Right cardiac atrium (tissue), 5 donors: ENCODE measurements at regions not wholly inside any gene's neighbourhood (a gene's known extent, or its start where the extent isn't known, plus 50 kb on each side); places are given as distances from the start of the nearest gene placed in this dataset.
A peak's percentile ranks its signal among the peaks of the same experiment; 100 is the strongest.

Experiments used
- ATAC-seq, 2 donors: fragments of 200-7000 bp; cut with Tn5 transposase; one replicate each; pipeline versions ENCODE4 v1.8.0 to v1.9.1; 2020; ENCODE audit warnings: moderate library complexity in 2 of 2, mild to moderate bottlenecking in 1 of 2
- DNase-seq, 3 donors: peaks; one replicate each; pipeline ENCODE4 v3.0.0-alpha.2; 2020
- H3K27ac ChIP-seq: one replicate; pipeline ENCODE4 v1.5.1; 2013; ENCODE audit warnings: mild to moderate bottlenecking, low read length, control low read depth, moderate library complexity
- H3K27me3 ChIP-seq: one replicate; pipeline ENCODE4 v1.6.1; 2013; ENCODE audit not compliant: control insufficient read depth, insufficient read depth
- H3K4me1 ChIP-seq: one replicate; pipeline ENCODE4 v1.6.1; 2013; ENCODE audit warnings: low read length; ENCODE audit not compliant: control insufficient read depth, insufficient read depth
- H3K4me3 ChIP-seq: one replicate; pipeline ENCODE4 v1.5.1; 2013; ENCODE audit warnings: low read length, control low read depth
- H3K9me3 ChIP-seq: one replicate; pipeline ENCODE4 v1.6.1; 2013; ENCODE audit warnings: low read length; ENCODE audit not compliant: control insufficient read depth
- WGBS: extraction: QIAGEN DNeasy Blood & Tissue Kit; methylation state at CpG from one replicate; pipeline ENCODE4 v1.1.7; 2013; 5-methylcytosine and 5-hydroxymethylcytosine counted together
- intact Hi-C, 4 donors: fragments of 100-400 bp; cut with DNase I; formaldehyde crosslinking; loops; one replicate each; pipeline versions ENCODE4 v1.11.0 to v1.14.0; 2022 to 2023
- donor health status: healthy with polysubstance abuse.
- donor health status: DM: no; HTN: yes; CAD: no.
- donor health status: DM: no; HTN: no; CAD: no.
- donor health status: DM: no; HTN: yes; CAD: no; lungs with severe emphysema.
- donor health status: DM: yes; HTN: yes; CAD: no.

- H3K4me3 ChIP-seq, result no peak overlapping the region
- H3K4me1 ChIP-seq, result no peaks in the 10 kb centered on the region
- H3K9me3 ChIP-seq, result no peaks in the 10 kb centered on the region
- intact Hi-C loops, result no loop called here
- ATAC-seq (no peak), DNase-seq (no peak)
- WGBS, result 67% methylated on average over 4 of the region's 4 CpGs
- H3K27ac ChIP-seq, result no peak overlapping the region
- no peaks in the 10 kb centered on the region for H3K27me3 ChIP-seq
Observed at GRCh38 chr13:85334187-85334586, 465.0 kb downstream of the SLITRK6 start.

- no peak for ATAC-seq
- intact Hi-C loops, result no loop called here
- no peak overlapping the region for H3K4me3 ChIP-seq
- no peaks in the 10 kb centered on the region for H3K9me3 ChIP-seq
- no peaks in the 10 kb centered on the region for H3K27me3 ChIP-seq
- no peaks in the 10 kb centered on the region for H3K4me1 ChIP-seq
- DNase-seq, result no peak
- no peak overlapping the region for H3K27ac ChIP-seq
- 45% methylated on average over 2 of the region's 2 CpGs for WGBS
Observed at GRCh38 chr13:85333506-85334020, 465.7 kb downstream of the SLITRK6 start.

GRCh38 chr13:85332615-85333014 lies 466.6 kb downstream of the SLITRK6 start:
- Histone ChIP-seq H3K27ac (no peak overlapping the region), H3K4me1 (no peaks in the 10 kb centered on the region), H3K9me3 (no peaks in the 10 kb centered on the region), H3K4me3 (no peak overlapping the region), H3K27me3 (no peaks in the 10 kb centered on the region)
- intact Hi-C loops, result no loop called here
- 88% methylated on average over 2 of the region's 2 CpGs for WGBS
- ATAC-seq (no peak), DNase-seq (no peak)

- Histone ChIP-seq H3K27ac (no peak overlapping the region), H3K4me3 (no peak overlapping the region), H3K9me3 (no peaks in the 10 kb centered on the region), H3K27me3 (no peaks in the 10 kb centered on the region), H3K4me1 (no peaks in the 10 kb centered on the region)
- no peak for ATAC-seq
- intact Hi-C loops, result no loop called here
- no peak for DNase-seq
Observed at GRCh38 chr13:85321734-85322133, 477.5 kb downstream of the SLITRK6 start.

GRCh38 chr13:85317781-85318180 lies 481.4 kb downstream of the SLITRK6 start:
- Histone ChIP-seq H3K4me3 (no peak overlapping the region), H3K4me1 (no peaks in the 10 kb centered on the region), H3K27ac (no peak overlapping the region), H3K9me3 (no peaks in the 10 kb centered on the region), H3K27me3 (no peaks in the 10 kb centered on the region)
- 89% methylated on average over 1 of the region's 1 CpG for WGBS
- no peak for ATAC-seq
- DNase-seq, result no peak
- intact Hi-C loops, result no loop called here

GRCh38 chr13:85316506-85317025 lies 482.7 kb downstream of the SLITRK6 start:
- WGBS, result 33% methylated on average over 6 of the region's 6 CpGs
- DNase-seq (no peak), ATAC-seq (no peak)
- Histone ChIP-seq H3K4me1 (no peaks in the 10 kb centered on the region), H3K4me3 (peak overlapping the region; percentile 9), H3K27ac (no peak overlapping the region), H3K9me3 (no peaks in the 10 kb centered on the region), H3K27me3 (no peaks in the 10 kb centered on the region)
- intact Hi-C loops, result no loop called here

- no peak for ATAC-seq
- no peak for DNase-seq
- no peaks in the 10 kb centered on the region for H3K9me3 ChIP-seq
- no peak overlapping the region for H3K27ac ChIP-seq
- no peak overlapping the region for H3K4me3 ChIP-seq
- H3K4me1 ChIP-seq, result no peaks in the 10 kb centered on the region
- WGBS, result 80% methylated on average over 2 of the region's 2 CpGs
- H3K27me3 ChIP-seq, result no peaks in the 10 kb centered on the region
- intact Hi-C loops, result no loop called here
Observed at GRCh38 chr13:85314686-85315085, 484.5 kb downstream of the SLITRK6 start.

GRCh38 chr13:85313761-85314503 lies 485.3 kb downstream of the SLITRK6 start:
- Histone ChIP-seq H3K4me3 (no peak overlapping the region), H3K27ac (no peak overlapping the region), H3K9me3 (no peaks in the 10 kb centered on the region), H3K27me3 (no peaks in the 10 kb centered on the region), H3K4me1 (no peaks in the 10 kb centered on the region)
- 70% methylated on average over 6 of the region's 6 CpGs for WGBS
- DNase-seq (no peak), ATAC-seq (no peak)
- intact Hi-C loops, result no loop called here

- ATAC-seq (no peak), DNase-seq (no peak)
- Histone ChIP-seq H3K4me1 (no peaks in the 10 kb centered on the region), H3K9me3 (no peaks in the 10 kb centered on the region), H3K27ac (no peak overlapping the region), H3K4me3 (no peak overlapping the region), H3K27me3 (no peaks in the 10 kb centered on the region)
- intact Hi-C loops, result no loop called here
- WGBS, result 68% methylated on average over 4 of the region's 4 CpGs
Observed at GRCh38 chr13:85312071-85312470, 487.1 kb downstream of the SLITRK6 start.

- intact Hi-C loops, result no loop called here
- 50% methylated on average over 4 of the region's 4 CpGs for WGBS
- no peak overlapping the region for H3K27ac ChIP-seq
- no peaks in the 10 kb centered on the region for H3K9me3 ChIP-seq
- DNase-seq (no peak), ATAC-seq (no peak)
- H3K4me1 ChIP-seq, result no peaks in the 10 kb centered on the region
- no peak overlapping the region for H3K4me3 ChIP-seq
- H3K27me3 ChIP-seq, result no peaks in the 10 kb centered on the region
Observed at GRCh38 chr13:85303630-85304029, 495.6 kb downstream of the SLITRK6 start.

- Histone ChIP-seq H3K9me3 (no peaks in the 10 kb centered on the region), H3K4me3 (no peak overlapping the region), H3K4me1 (no peaks in the 10 kb centered on the region), H3K27me3 (no peaks in the 10 kb centered on the region), H3K27ac (no peak overlapping the region)
- intact Hi-C loops, result no loop called here
- DNase-seq (no peak), ATAC-seq (no peak)
- WGBS, result 49% methylated on average over 1 of the region's 1 CpG
Observed at GRCh38 chr13:85298387-85298924, 500.8 kb downstream of the SLITRK6 start.
